Amniotic epithelial cell (primary cell): ENCODE measurements at regions not wholly inside any gene's neighbourhood (a gene's known extent, or its start where the extent isn't known, plus 50 kb on each side); places are given as distances from the start of the nearest gene placed in this dataset.

Experiments used
- DNase-seq: peaks from one replicate; pipeline ENCODE4 v3.0.0-alpha.2; 2010; ENCODE audit warnings: low read depth

DNA sequence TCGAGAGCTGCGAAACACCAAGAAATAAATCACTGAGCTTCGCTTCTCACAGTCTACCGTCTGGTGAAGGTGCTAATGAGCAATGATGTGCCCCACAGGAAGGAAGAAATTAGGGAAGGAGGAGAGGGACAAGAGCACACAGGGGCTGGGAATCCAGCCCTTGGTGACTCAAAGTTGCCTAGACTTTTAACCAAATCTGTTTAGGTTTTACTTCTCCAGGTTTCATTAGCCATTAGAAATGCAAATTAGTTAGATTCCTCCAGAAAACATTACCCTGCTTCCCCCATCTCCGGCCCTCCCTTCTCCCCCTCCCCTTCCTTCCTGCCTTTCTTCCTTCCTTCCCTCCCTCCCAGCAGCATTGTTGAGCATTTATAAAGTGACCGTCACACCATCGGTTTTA, 59.3 kb upstream of the UBE2E1 start:
- no peak for DNase-seq

- DNase-seq: no peak
These were observed 57.9 kb upstream of the UBE2E1 start for GRCh38 chr3:23747841-23748240.

DNA sequence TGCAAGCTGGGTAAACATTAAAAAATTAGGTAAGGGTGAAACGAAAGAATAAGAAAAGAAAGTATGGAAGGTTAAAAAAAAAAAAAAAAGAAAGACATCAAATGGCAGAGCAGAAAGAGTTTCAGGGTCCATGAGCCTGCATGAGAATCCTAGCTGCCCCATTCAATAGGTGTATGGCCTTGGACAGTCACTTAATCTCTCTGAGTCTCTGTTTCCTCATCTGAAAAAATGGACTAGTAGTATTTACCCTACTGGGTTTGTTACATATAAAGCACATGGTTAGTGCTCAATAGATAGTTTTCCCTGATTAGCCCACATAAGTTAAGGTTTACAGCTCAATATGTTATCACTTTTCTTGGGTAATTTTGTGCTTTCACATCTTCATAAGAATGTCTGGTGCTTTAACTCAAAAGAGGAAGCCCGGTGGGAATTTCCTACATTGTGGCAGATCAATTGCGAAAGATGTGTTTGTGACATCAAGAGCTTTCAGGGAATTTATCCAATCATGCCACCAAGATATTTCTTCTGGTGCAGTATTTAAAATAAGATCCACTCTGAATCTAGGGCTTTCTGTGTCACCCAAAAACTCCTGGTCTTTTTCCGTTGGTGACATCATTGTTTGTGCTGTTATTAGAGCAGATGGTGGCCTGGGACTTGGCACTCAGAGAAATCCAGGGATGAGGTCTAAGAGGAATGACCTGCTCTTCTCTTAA, 57.2 kb upstream of the UBE2E1 start:
- DNase-seq: peak; percentile 61

DNA sequence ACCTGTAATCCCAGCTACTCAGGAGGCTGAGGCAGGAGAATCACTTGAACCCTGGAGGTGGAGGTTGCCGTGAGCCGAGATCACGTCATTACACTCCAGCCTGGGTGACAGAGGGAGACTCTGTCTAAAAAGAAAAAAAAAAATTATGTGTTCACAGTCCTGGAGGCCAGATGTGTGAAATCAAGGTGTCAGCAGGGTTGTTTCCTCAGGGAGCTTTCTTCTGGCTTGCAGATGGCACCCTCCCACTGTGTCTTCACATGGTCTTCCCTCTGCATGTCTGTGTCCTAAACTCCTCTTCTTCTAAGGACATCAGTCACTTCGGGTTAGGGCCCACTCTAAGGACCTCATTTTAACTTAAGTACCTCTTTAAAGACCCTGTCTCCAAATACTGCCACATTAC, 56.1 kb upstream of the UBE2E1 start:
- DNase-seq: no peak

DNA sequence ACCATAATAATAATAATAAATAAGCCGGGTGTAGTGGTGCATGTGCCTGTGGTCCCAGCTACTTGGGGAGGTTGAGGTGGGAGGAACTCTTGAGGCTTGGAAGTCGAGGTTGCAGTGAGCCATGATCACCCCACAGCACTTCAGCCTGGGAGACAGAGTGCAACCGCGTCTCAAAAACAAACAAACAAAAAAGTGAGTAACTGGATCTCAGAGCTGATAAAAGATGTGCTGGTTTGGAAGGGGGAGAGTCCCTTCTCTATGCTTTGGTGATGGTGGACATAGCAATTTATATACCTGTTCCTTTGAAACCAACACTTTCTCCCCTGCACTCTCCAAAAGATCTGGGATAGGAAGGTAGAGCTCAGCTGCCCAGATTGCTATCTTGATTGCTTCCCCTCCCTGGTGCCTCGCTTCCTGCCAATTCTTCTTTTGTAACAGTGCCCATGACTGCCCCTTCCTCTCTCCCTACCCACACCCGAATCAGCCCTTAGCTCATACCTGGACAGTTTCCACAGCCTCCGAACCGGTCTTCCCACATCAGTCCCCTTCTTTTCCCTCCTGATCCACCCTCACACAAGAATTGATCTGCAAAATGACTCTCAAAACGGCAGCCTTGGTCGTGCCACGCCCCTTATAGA, 55.1 kb upstream of the UBE2E1 start:
- no peak for DNase-seq

- DNase-seq: no peak
These were observed 54.5 kb upstream of the UBE2E1 start for GRCh38 chr3:23751212-23751723.

DNA sequence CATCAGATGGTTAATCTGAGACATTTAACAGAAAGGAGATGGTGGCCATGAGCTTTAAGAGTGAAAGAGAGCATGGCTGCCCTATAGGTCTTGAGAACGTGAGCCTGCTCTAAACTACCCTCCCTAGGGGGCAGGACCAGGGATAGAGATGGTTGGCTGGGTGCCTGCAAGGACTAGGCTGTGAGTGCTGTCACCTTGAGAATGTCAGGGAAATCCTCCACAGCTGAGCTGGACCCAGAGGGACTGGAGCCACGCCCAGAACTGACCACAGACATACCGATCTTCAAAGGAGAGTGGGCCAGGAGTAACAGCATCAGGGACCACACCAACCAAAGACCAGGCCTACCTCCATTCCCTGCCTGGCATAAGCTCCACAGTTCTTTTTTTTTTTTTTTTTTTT, 53.6 kb upstream of the UBE2E1 start:
- DNase-seq: no peak

- DNase-seq: no peak
These were observed 51.5 kb upstream of the UBE2E1 start for GRCh38 chr3:23754215-23754614.
